Keratinocyte (primary cell): ENCODE measurements at regions not wholly inside any gene's neighbourhood (a gene's known extent, or its start where the extent isn't known, plus 50 kb on each side); places are given as distances from the start of the nearest gene placed in this dataset.
"Not testable (repeated sequence)": the region's sequence is repeated elsewhere in the genome, so short reads cannot be mapped to it uniquely, and the experiment has no call there.

Source experiments
- DNase-seq: peaks from one replicate; pipeline ENCODE4 v3.0.0-alpha.2; 2011; ENCODE audit warnings: low read depth, missing footprints, low spot score
- FAIRE-seq: peaks from 2 replicates; lab custom pipeline; 2011; peaks lifted over from hg19 to GRCh38; lab: Jason Lieb, UNC
- H2AFZ ChIP-seq: 2 replicates; pipeline ENCODE4 v1.6.0; 2012; ENCODE audit warnings: low read length, control low read depth, inconsistent platforms; ENCODE audit not compliant: control insufficient read depth
- H3K27ac ChIP-seq: 2 replicates; pipeline ENCODE4 v1.5.1; 2011; ENCODE audit warnings: low read length; ENCODE audit not compliant: control insufficient read depth, insufficient read depth
- H3K27me3 ChIP-seq: 3 replicates; pipeline ENCODE4 v1.6.0; 2011; ENCODE audit warnings: low read length; ENCODE audit not compliant: control insufficient read depth, insufficient read depth; ENCODE audit errors: extremely low read depth
- H3K36me3 ChIP-seq, 2 experiments: 2 replicates in 1 of 2; 3 replicates in 1 of 2; pipeline ENCODE4 v1.5.1; 2011; ENCODE audit warnings: low read length in 2 of 2, mild to moderate bottlenecking in 1 of 2; ENCODE audit not compliant: control insufficient read depth in 2 of 2, insufficient read depth in 2 of 2; ENCODE audit errors: extremely low read depth in 1 of 2
- H3K4me1 ChIP-seq: 3 replicates; pipeline ENCODE4 v1.5.1; 2011; ENCODE audit warnings: low read length; ENCODE audit not compliant: control insufficient read depth, insufficient read depth; ENCODE audit errors: extremely low read depth
- H3K4me2 ChIP-seq: 3 replicates; pipeline ENCODE4 v1.6.0; 2011; ENCODE audit warnings: low read depth, low read length; ENCODE audit not compliant: control insufficient read depth, insufficient read depth; ENCODE audit errors: extremely low read depth
- H3K4me3 ChIP-seq, 3 experiments: fragments of 200-600 bp in 1 of 3; sonication (generic) in 1 of 3; 2 replicates in 2 of 3; 3 replicates in 1 of 3; pipeline ENCODE4 v1.5.1; 2011 to 2016; ENCODE audit warnings: low read length in 3 of 3, mild to moderate bottlenecking in 3 of 3, control low read depth in 2 of 3, inconsistent platforms in 1 of 3, low read depth in 1 of 3, mixed read lengths in 1 of 3, mixed run types in 1 of 3, moderate library complexity in 1 of 3; ENCODE audit not compliant: control insufficient read depth in 2 of 3, insufficient read depth in 2 of 3; ENCODE audit errors: extremely low read depth in 1 of 3
- H3K79me2 ChIP-seq: 2 replicates; pipeline ENCODE4 v1.6.0; 2012; ENCODE audit warnings: low read length; ENCODE audit not compliant: control insufficient read depth, insufficient read depth
- H3K9ac ChIP-seq: 3 replicates; pipeline ENCODE4 v1.6.0; 2011; ENCODE audit warnings: low read length; ENCODE audit not compliant: control insufficient read depth, insufficient read depth; ENCODE audit errors: extremely low read depth
- H3K9me1 ChIP-seq: 3 replicates; pipeline ENCODE4 v1.6.0; 2011; ENCODE audit warnings: low read length; ENCODE audit not compliant: control insufficient read depth, insufficient read depth; ENCODE audit errors: extremely low read depth
- H3K9me3 ChIP-seq: 2 replicates; pipeline ENCODE4 v1.5.1; 2012; ENCODE audit warnings: low read depth, low read length; ENCODE audit not compliant: control insufficient read depth
- H4K20me1 ChIP-seq: 3 replicates; pipeline ENCODE4 v1.6.0; 2011; ENCODE audit warnings: low read length; ENCODE audit not compliant: control insufficient read depth, insufficient read depth; ENCODE audit errors: extremely low read depth
- CTCF ChIP-seq, 3 experiments: IDR thresholded peaks in 1 of 3; conservative IDR thresholded peaks in 1 of 3; optimal IDR thresholded peaks in 1 of 3; 2 replicates in 2 of 3; 3 replicates in 1 of 3; pipeline versions ENCODE3 to v1.5.1; 2011; ENCODE audit warnings: low read length in 3 of 3, mild to moderate bottlenecking in 3 of 3, moderate library complexity in 2 of 3, control low read depth in 1 of 3, inconsistent platforms in 1 of 3; ENCODE audit not compliant: insufficient read depth in 2 of 3; ENCODE audit errors: extremely low read depth in 1 of 3
- EZH2 ChIP-seq: IDR thresholded peaks from one replicate; pipeline ENCODE4 v1.6.1; 2012; ENCODE audit warnings: inconsistent platforms, mild to moderate bottlenecking, low read length, moderate library complexity
- dilution Hi-C: fragments of 300-500 bp; cut with MboI; formaldehyde crosslinking; loops from one replicate; pipeline ENCODE4 v1.7.0; 2020; ENCODE audit warnings: low sequenced_read_pairs; ENCODE audit not compliant: extremely low pct_ligation_motif_present

- no peak overlapping the region for H3K9ac ChIP-seq
These were observed 419.8 kb downstream of the TMEM232 start for GRCh38 chr5:110306650-110307049.

GRCh38 chr5:110309222-110309621 lies 417.2 kb downstream of the TMEM232 start:
- TF ChIP-seq EZH2 (no peak), CTCF (optimal IDR thresholded peaks at IDR 0.05 in 1 of 3, IDR thresholded peaks at IDR 0.05 in 1 of 3, conservative IDR thresholded peaks at IDR 0.05 in 1 of 3; ENCODE audit: extremely low read depth in 1 of 3, insufficient read depth in 2 of 3, low read length in 3 of 3) (no peak)
- no peaks in the 10 kb centered on the region for H3K9me1 ChIP-seq
- no peaks in the 10 kb centered on the region for H3K27me3 ChIP-seq
- no peak overlapping the region for H3K4me2 ChIP-seq
- H3K4me3 ChIP-seq: no peak overlapping the region
- no peak overlapping the region for H2AFZ ChIP-seq
- no peak overlapping the region for H3K27ac ChIP-seq
- H3K79me2 ChIP-seq: no peaks in the 10 kb centered on the region
- dilution Hi-C loops: no loop called here
- no peaks in the 10 kb centered on the region for H3K4me1 ChIP-seq
- H3K9ac ChIP-seq: no peak overlapping the region
- no peaks in the 10 kb centered on the region for H4K20me1 ChIP-seq
- H3K36me3 ChIP-seq: no peaks in the 10 kb centered on the region
- no peaks in the 10 kb centered on the region for H3K9me3 ChIP-seq
- no peak for FAIRE-seq
- no peak for DNase-seq

More at GRCh38 chr5:110306650-110307049, 419.8 kb downstream of the TMEM232 start:
- H3K27ac ChIP-seq: no peak overlapping the region
- H2AFZ ChIP-seq: no peak overlapping the region
- FAIRE-seq (no peak), DNase-seq (no peak)
- H3K9me1 ChIP-seq: no peaks in the 10 kb centered on the region
- no peaks in the 10 kb centered on the region for H3K4me1 ChIP-seq
- H3K4me2 ChIP-seq: no peak overlapping the region
- no peaks in the 10 kb centered on the region for H3K36me3 ChIP-seq
- no peak overlapping the region for H3K4me3 ChIP-seq
- TF ChIP-seq CTCF (optimal IDR thresholded peaks at IDR 0.05 in 1 of 3, IDR thresholded peaks at IDR 0.05 in 1 of 3, conservative IDR thresholded peaks at IDR 0.05 in 1 of 3; ENCODE audit: extremely low read depth in 1 of 3, insufficient read depth in 2 of 3, low read length in 3 of 3) (no peak), EZH2 (no peak)
- dilution Hi-C loops: no loop called here
- H3K27me3 ChIP-seq: no peaks in the 10 kb centered on the region
- no peaks in the 10 kb centered on the region for H3K9me3 ChIP-seq
- no peaks in the 10 kb centered on the region for H3K79me2 ChIP-seq
- H4K20me1 ChIP-seq: no peaks in the 10 kb centered on the region

GRCh38 chr5:110316566-110316965 lies 409.9 kb downstream of the TMEM232 start:
- H3K27me3 ChIP-seq, H2AFZ ChIP-seq, H3K4me1 ChIP-seq, H3K9ac ChIP-seq, H4K20me1 ChIP-seq, H3K4me3 ChIP-seq, H3K79me2 ChIP-seq, H3K36me3 ChIP-seq, DNase-seq, H3K9me3 ChIP-seq, H3K9me1 ChIP-seq, dilution Hi-C loops, H3K4me2 ChIP-seq, FAIRE-seq, H3K27ac ChIP-seq: not testable (repeated sequence)
